ENCODE measurements at regions not wholly inside any gene's neighbourhood (a gene's known extent, or its start where the extent isn't known, plus 50 kb on each side); places are given as distances from the start of the nearest gene placed in this dataset.

DNA sequence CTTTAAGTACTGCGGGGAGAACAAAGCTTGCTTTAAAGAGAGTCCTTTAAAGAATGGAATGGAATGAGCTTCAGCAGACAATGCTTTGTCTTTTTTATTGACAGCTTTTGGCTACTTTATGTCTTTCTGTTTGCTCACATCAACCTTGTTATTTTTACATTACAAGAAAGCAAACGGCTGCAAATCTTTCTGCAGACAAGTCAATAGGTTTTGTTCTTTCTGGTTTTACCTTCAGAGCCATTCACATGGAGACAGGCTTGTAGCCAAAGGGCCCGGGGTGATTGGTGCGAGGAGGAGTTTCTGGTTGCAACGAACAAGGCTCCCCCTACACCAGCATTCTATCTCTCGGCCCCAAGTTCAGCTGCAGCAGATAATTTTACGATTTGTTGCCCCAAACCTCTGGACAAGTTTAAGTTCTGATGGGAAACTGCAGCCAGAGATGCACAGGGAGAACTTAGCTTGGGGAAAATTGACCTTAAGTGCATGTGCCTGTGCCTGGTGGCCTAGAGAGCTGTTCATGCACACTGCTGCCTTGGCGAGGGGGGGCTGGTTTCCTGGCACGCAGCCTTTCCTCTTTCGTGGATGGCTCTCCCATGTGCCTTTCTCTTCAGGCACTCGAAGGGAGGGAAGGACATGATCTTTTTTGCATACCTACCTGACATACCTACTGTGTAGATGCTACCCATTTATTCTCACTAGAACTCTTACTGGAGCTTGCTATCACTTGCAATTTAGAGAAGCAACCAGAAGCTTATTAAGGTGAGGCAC lies 543.2 kb downstream of the DCDC2C start:
- Histone ChIP-seq H3K9me3 (ENCODE audit: control insufficient read depth, low read length) (no peaks in the 10 kb centered on the region), H3K4me3 (ENCODE audit: extremely low read depth, insufficient read depth, low read length, poor library complexity, severe bottlenecking) (no peak overlapping the region), H3K4me1 (ENCODE audit: control insufficient read depth, insufficient read depth, low read length, poor library complexity, severe bottlenecking) (peaks cover 4% of the 10 kb centered on the region), H3K36me3 (ENCODE audit: control insufficient read depth, insufficient read depth, low read length) (no peaks in the 10 kb centered on the region), H3K27ac (ENCODE audit: low read depth, low read length, severe bottlenecking) (no peak overlapping the region)
- 40 to 61% methylated on average over 6 to 7 of the region's 11 CpGs for WGBS, 2 experiments (ENCODE audit: insufficient coverage in 2 of 2)

- Histone ChIP-seq H3K4me3 (ENCODE audit: extremely low read depth, insufficient read depth, low read length, poor library complexity, severe bottlenecking) (no peak overlapping the region), H3K27ac (ENCODE audit: low read depth, low read length, severe bottlenecking) (no peak overlapping the region), H3K4me1 (ENCODE audit: control insufficient read depth, insufficient read depth, low read length, poor library complexity, severe bottlenecking) (peaks cover 4% of the 10 kb centered on the region), H3K36me3 (ENCODE audit: control insufficient read depth, insufficient read depth, low read length) (no peaks in the 10 kb centered on the region), H3K9me3 (ENCODE audit: control insufficient read depth, low read length) (no peaks in the 10 kb centered on the region)
- WGBS, 2 experiments (ENCODE audit: insufficient coverage in 2 of 2) = 64 to 74% methylated on average over 1 to 3 of the region's 3 CpGs
These were observed 544.4 kb downstream of the DCDC2C start for GRCh38 chr2:4247791-4248190.

- Histone ChIP-seq H3K36me3 (ENCODE audit: control insufficient read depth, insufficient read depth, low read length) (no peaks in the 10 kb centered on the region), H3K9me3 (ENCODE audit: control insufficient read depth, low read length) (no peaks in the 10 kb centered on the region), H3K4me1 (ENCODE audit: control insufficient read depth, insufficient read depth, low read length, poor library complexity, severe bottlenecking) (peaks cover 8% of the 10 kb centered on the region), H3K4me3 (ENCODE audit: extremely low read depth, insufficient read depth, low read length, poor library complexity, severe bottlenecking) (no peak overlapping the region), H3K27ac (ENCODE audit: low read depth, low read length, severe bottlenecking) (no peak overlapping the region)
- 91 to 93% methylated on average over 4 of the region's 4 CpGs for WGBS, 2 experiments (ENCODE audit: insufficient coverage in 2 of 2)
These were observed 552.1 kb downstream of the DCDC2C start for GRCh38 chr2:4255491-4255890.

GRCh38 chr2:4256351-4256750 lies 553.0 kb downstream of the DCDC2C start:
- WGBS, 2 experiments (ENCODE audit: insufficient coverage in 2 of 2) = 69 to 95% methylated on average over 2 to 4 of the region's 4 CpGs
- Histone ChIP-seq H3K4me3 (ENCODE audit: extremely low read depth, insufficient read depth, low read length, poor library complexity, severe bottlenecking) (no peak overlapping the region), H3K27ac (ENCODE audit: low read depth, low read length, severe bottlenecking) (no peak overlapping the region), H3K9me3 (ENCODE audit: control insufficient read depth, low read length) (no peaks in the 10 kb centered on the region), H3K36me3 (ENCODE audit: control insufficient read depth, insufficient read depth, low read length) (no peaks in the 10 kb centered on the region), H3K4me1 (ENCODE audit: control insufficient read depth, insufficient read depth, low read length, poor library complexity, severe bottlenecking) (peaks cover 8% of the 10 kb centered on the region)

DNA sequence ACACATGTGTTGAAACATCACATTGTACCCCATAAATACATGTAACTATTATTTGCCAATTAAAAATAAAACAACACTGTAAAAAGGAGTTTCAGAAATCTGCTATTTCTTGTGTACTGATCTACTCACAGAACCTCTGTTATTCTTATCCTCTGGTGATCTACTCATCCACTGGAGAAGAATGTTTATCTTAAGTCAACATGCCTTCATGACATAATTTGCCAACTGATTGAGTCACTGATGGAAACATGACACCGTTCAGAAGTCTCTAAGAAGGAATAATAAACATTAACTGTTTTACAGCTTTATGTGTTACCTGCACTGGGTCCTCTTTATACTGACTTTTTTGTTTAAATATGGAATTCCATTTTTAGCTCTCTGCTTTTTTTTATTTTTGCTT lies 555.2 kb downstream of the DCDC2C start:
- no CpG with 5 or more reads among the region's 1 CpG for WGBS, 2 experiments (ENCODE audit: insufficient coverage in 2 of 2)

DNA sequence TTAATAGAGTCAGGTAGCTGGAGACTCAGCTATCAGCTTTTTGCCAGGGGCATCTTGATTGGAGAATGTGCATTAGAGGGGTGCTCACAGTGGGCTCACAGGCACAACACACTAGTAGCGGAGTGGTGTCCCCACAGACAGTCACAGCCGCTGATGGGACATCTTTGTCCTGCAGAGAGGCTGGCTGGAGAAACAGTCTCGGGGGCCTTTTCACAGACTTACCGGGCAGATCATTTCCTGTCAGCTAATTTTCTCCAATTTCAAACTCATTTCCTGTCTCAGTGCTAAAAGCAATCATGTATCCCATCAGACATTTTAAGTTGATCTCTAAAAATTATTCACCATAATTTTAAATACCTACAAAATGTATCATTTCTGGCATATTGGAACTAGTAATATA lies 562.6 kb downstream of the DCDC2C start:
- Histone ChIP-seq H3K4me3 (ENCODE audit: extremely low read depth, insufficient read depth, low read length, poor library complexity, severe bottlenecking) (no peak overlapping the region), H3K36me3 (ENCODE audit: control insufficient read depth, insufficient read depth, low read length) (no peaks in the 10 kb centered on the region), H3K27ac (ENCODE audit: low read depth, low read length, severe bottlenecking) (no peak overlapping the region), H3K4me1 (ENCODE audit: control insufficient read depth, insufficient read depth, low read length, poor library complexity, severe bottlenecking) (no peaks in the 10 kb centered on the region), H3K9me3 (ENCODE audit: control insufficient read depth, low read length) (no peaks in the 10 kb centered on the region)
- 76 to 90% methylated on average over 4 of the region's 4 CpGs for WGBS, 2 experiments (ENCODE audit: insufficient coverage in 2 of 2)

More for the DNA sequence above, 555.2 kb downstream of the DCDC2C start:
- Histone ChIP-seq H3K27ac (ENCODE audit: low read depth, low read length, severe bottlenecking) (no peak overlapping the region), H3K36me3 (ENCODE audit: control insufficient read depth, insufficient read depth, low read length) (no peaks in the 10 kb centered on the region), H3K4me1 (ENCODE audit: control insufficient read depth, insufficient read depth, low read length, poor library complexity, severe bottlenecking) (peaks cover 8% of the 10 kb centered on the region), H3K9me3 (ENCODE audit: control insufficient read depth, low read length) (no peaks in the 10 kb centered on the region), H3K4me3 (ENCODE audit: extremely low read depth, insufficient read depth, low read length, poor library complexity, severe bottlenecking) (no peak overlapping the region)

DNA sequence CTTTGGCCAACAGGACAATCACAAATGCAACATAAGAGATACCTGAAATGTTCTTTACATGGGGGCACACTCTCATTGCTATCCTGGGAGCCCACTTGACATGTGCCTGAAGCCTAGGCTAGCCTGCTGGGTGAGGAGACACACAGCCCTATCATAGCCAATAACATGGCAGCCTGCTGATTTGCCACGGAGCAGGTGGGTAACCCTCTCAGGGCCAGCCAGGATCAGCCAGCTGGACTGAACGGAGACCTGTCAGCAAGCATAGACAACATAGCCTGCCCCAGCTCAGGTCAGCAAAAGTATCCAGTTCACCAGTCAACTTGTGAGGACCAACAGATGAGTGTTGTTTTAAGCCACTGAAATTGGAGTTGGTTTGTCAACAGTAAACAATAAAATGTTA lies 566.5 kb downstream of the DCDC2C start:
- Histone ChIP-seq H3K36me3 (ENCODE audit: control insufficient read depth, insufficient read depth, low read length) (no peaks in the 10 kb centered on the region), H3K27ac (ENCODE audit: low read depth, low read length, severe bottlenecking) (no peak overlapping the region), H3K4me3 (ENCODE audit: extremely low read depth, insufficient read depth, low read length, poor library complexity, severe bottlenecking) (no peak overlapping the region), H3K4me1 (ENCODE audit: control insufficient read depth, insufficient read depth, low read length, poor library complexity, severe bottlenecking) (no peaks in the 10 kb centered on the region), H3K9me3 (ENCODE audit: control insufficient read depth, low read length) (no peaks in the 10 kb centered on the region)
- WGBS, 2 experiments (ENCODE audit: insufficient coverage in 2 of 2) = 72 to 77% methylated on average over 2 of the region's 2 CpGs

GRCh38 chr2:4272261-4272858 lies 569.0 kb downstream of the DCDC2C start:
- Histone ChIP-seq H3K27ac (ENCODE audit: low read depth, low read length, severe bottlenecking) (no peak overlapping the region), H3K36me3 (ENCODE audit: control insufficient read depth, insufficient read depth, low read length) (no peaks in the 10 kb centered on the region), H3K4me1 (ENCODE audit: control insufficient read depth, insufficient read depth, low read length, poor library complexity, severe bottlenecking) (no peaks in the 10 kb centered on the region), H3K9me3 (ENCODE audit: control insufficient read depth, low read length) (no peaks in the 10 kb centered on the region), H3K4me3 (ENCODE audit: extremely low read depth, insufficient read depth, low read length, poor library complexity, severe bottlenecking) (no peak overlapping the region)
- WGBS, 2 experiments (ENCODE audit: insufficient coverage in 2 of 2) = 89 to 94% methylated on average over 7 to 9 of the region's 13 CpGs

DNA sequence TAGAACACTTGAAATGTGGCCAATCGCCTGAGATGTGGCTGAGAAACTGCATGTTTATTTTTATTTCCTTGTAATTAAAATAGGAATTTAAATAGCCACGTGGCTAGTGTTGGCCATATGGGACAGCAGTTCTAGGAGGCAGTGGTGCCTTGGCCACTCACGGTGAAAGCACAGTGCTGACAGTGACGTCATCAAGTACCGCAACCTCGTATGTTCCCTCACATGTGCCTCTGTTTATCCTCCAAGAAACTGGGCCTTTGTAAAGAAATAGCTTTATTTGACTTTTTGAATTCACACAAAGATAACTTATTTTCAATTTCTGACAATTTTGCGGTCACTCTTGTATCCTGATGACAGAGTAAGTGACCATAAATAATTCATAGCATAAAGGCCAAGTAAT lies 575.0 kb downstream of the DCDC2C start:
- Histone ChIP-seq H3K9me3 (ENCODE audit: control insufficient read depth, low read length) (no peaks in the 10 kb centered on the region), H3K36me3 (ENCODE audit: control insufficient read depth, insufficient read depth, low read length) (no peaks in the 10 kb centered on the region), H3K4me3 (ENCODE audit: extremely low read depth, insufficient read depth, low read length, poor library complexity, severe bottlenecking) (no peak overlapping the region), H3K27ac (ENCODE audit: low read depth, low read length, severe bottlenecking) (no peak overlapping the region), H3K4me1 (ENCODE audit: control insufficient read depth, insufficient read depth, low read length, poor library complexity, severe bottlenecking) (no peaks in the 10 kb centered on the region)
- 82 to 93% methylated on average over 2 to 5 of the region's 7 CpGs for WGBS, 2 experiments (ENCODE audit: insufficient coverage in 2 of 2)

DNA sequence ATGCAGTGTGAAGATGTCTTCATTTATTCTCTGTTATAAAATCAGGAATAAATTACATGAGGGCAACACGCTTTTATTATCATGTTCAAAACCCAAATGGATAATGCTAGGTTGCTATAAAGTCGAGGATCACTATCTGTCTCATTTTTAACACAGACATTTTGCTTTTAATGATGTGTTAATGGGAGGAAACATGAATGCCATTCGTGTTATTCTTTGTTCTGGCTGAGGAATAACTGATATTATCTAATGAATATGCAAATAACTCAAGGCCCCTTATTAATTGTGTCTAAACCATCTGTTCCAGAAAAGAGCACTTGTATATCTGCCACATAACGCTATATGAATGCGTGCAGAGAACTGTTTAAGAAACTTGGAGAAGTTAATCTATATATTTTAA lies 576.1 kb downstream of the DCDC2C start:
- Histone ChIP-seq H3K4me3 (ENCODE audit: extremely low read depth, insufficient read depth, low read length, poor library complexity, severe bottlenecking) (no peak overlapping the region), H3K36me3 (ENCODE audit: control insufficient read depth, insufficient read depth, low read length) (no peaks in the 10 kb centered on the region), H3K4me1 (ENCODE audit: control insufficient read depth, insufficient read depth, low read length, poor library complexity, severe bottlenecking) (no peaks in the 10 kb centered on the region), H3K9me3 (ENCODE audit: control insufficient read depth, low read length) (no peaks in the 10 kb centered on the region), H3K27ac (ENCODE audit: low read depth, low read length, severe bottlenecking) (no peak overlapping the region)
- WGBS, 2 experiments (ENCODE audit: insufficient coverage in 2 of 2) = no CpG with 5 or more reads among the region's 5 CpGs

GRCh38 chr2:4291430-4291829 lies 588.1 kb downstream of the DCDC2C start:
- no peak overlapping the region for H3K4me3 ChIP-seq (ENCODE audit: extremely low read depth, insufficient read depth, low read length, poor library complexity, severe bottlenecking)
- 89 to 100% methylated on average over 1 of the region's 4 CpGs for WGBS, 2 experiments (ENCODE audit: insufficient coverage in 2 of 2)
- no peaks in the 10 kb centered on the region for H3K9me3 ChIP-seq (ENCODE audit: control insufficient read depth, low read length)
- H3K4me1 ChIP-seq (ENCODE audit: control insufficient read depth, insufficient read depth, low read length, poor library complexity, severe bottlenecking) = no peaks in the 10 kb centered on the region
- no peaks in the 10 kb centered on the region for H3K36me3 ChIP-seq (ENCODE audit: control insufficient read depth, insufficient read depth, low read length)
- H3K27ac ChIP-seq (ENCODE audit: low read depth, low read length, severe bottlenecking) = no peak overlapping the region
